ENCODE measurements at regions not wholly inside any gene's neighbourhood (a gene's known extent, or its start where the extent isn't known, plus 50 kb on each side); places are given as distances from the start of the nearest gene placed in this dataset.
A peak's percentile ranks its signal among the peaks of the same experiment; 100 is the strongest.

GRCh38 chr10:83897626-83898025 lies 241.7 kb upstream of the GHITM start:
- DNase-seq, result no peak

- no peak for DNase-seq
These were observed 230.8 kb upstream of the GHITM start for GRCh38 chr10:83908506-83908905.

DNA sequence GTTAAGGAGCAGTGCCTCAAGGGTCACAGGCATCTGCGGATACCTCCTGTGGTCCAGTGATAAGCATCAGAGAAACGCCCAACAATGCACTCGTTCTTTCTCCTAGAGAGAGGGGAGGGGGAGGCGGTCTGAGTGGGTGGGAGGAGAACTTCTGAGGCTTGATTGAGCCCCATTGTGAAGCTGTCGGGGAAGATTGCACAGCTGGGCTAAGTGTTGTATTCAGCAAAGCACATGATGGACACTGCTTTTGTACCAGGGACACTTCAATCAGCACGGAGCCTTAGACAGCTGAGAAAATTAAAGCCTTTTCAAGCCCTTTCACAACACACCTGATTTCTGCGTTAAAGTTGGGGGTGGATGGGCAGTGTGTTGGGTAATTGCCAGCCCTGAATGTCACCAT lies 230.3 kb upstream of the GHITM start:
- DNase-seq, result no peak

DNA sequence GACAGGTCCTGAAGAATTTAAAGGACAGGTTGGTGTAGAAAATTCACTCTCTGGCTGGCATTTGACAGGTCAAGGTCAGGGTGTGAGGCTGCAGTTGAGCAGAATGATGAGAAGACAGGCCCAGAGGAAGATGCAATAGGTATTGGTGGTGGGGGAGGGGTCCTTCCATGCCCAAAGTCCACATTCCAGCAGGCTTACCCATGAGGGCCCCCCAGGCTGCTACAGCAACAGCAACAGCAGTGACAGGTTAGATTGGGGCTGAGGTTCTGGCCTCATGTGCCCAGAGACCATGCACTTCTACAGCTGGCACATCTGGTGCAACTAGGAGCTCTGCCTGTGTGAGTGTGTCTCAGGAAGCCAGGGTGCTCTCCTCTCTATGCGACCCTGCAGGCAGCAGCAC lies 223.5 kb upstream of the GHITM start:
- DNase-seq, result no peak

- peak; percentile 2 to 5 for DNase-seq
These were observed 221.5 kb upstream of the GHITM start for GRCh38 chr10:83917537-83918506.

DNA sequence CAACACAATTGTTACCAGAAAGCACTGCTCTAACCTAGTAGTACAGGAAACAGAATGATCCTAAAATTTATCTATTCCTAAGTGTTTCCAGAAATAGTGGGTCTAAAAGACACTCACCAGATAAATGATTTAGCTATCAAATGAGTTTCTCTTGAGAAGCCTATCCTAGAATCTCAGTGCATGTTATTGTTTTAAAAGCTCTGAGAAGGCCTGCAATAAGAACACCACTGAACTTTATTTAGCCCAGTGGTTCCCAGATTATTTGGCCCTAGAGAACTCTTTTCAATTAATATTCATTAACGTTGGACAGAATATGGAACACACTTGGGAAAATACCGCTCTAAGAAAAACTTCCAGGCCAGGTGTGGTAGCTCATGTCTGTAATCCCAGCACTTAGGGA lies 220.1 kb upstream of the GHITM start:
- no peak for DNase-seq

GRCh38 chr10:83921984-83922860 lies 217.1 kb upstream of the GHITM start:
- no peak for DNase-seq

GRCh38 chr10:83925133-83925532 lies 214.2 kb upstream of the GHITM start:
- no peak for DNase-seq

DNA sequence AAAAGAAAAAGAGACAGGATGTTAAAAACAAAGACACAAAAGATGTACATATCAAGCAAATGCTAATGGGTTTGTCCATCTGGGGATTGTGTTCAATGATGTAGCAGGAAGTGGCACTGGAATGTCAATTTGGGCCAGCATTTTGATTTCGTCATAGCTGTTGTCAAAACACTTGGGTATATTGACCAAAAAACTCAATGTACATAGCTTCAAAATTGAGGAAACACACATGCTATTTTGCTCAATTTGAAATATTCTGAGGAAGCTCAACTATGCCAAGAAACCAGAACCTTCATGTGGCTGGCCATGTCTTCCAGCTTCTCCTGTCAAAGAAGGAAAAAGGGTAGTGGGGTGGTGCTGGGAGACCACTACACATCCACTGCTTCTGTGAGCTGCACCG lies 212.7 kb upstream of the GHITM start:
- no peak for DNase-seq

DNA sequence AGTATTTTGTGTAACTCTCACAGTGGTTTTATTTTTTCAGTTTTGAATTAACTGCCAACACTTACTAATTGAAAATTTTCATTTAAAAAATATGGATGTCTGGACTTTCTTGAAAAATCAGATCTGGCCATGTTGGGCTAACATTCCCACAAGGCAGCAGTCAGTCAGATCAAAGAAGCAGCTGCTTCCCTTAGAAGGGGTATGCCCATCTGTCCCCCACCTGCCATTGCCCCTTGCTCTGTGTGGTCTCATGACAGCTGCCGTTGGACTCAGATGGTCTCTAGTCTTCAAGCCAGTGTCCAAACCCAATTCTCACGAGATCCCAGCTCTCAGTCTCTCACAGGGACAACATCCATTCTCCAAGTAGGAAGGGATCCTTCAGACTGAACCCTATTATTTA lies 212.1 kb upstream of the GHITM start:
- DNase-seq, result no peak

- no peak for DNase-seq
These were observed 209.9 kb upstream of the GHITM start for GRCh38 chr10:83929399-83929798.

GRCh38 chr10:83931669-83932068 lies 207.6 kb upstream of the GHITM start:
- DNase-seq, result no peak

DNA sequence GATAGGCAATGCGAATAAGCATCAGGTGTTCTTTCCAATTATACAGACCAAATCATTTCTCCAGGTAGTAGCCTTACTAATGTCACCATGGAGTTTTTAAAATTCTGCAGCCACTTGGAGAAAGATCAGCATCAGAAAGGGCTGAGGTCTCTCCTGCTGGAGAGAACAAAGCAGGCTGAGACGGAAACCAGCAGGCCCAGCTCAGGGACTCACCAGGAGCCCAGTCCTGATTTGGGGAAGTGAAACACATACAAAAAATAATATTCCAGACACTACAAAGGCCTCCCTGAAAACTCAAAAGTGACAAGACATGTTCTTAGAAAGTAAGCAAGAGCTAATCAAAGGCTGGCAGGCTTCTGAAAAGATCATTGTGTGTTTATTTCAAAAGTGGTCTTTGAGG lies 207.1 kb upstream of the GHITM start:
- no peak for DNase-seq

DNA sequence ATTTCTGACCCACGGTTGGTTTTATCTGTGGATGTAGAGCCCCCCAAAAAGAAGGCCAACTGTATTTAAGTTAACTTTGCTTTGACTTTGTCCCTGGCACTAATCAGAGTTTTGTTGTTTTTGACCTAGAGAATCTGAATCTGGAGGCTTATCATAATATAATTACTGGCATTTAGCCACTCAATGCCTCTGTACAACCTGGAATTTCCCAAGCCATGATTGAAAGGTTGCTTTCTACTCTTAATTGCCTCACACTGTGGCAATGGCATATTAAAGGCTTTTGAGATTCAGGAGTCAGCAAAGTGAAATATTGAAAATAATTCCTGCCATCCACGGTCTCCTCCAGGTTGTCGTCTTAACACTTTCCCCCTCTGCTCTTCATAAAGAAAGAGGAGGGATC lies 205.2 kb upstream of the GHITM start:
- DNase-seq, result no peak

DNA sequence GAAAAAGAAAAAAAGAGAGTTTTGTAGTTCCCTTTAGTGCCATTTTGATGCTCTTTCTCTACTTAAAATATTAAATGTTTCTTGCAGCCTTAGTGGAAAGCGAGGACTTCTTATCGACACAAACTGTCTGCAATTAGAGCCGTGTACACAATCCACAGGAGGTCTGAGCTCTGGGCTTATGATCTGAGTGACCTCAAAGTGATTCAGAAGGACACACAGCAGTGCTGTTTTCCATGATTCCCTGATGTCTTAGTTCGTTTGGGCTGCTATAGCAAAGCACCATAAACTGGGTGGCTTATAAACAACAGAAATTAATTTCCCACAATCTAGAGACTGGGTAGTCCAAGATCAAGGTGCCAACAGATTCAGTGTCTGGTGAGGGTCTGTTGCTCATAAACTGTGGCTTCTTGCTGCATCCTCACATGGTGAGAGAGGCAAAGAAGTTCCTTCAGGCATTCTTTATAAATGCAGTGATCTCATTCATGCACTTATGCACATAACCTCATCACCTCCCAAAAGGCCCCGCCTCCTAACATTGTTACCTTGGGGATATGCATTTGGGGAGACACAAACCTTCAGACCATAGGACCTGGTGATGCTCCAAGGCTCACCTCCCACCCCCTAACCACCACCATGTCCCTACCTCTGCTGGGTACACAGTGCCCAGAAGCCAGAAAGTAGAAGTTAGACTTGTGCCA lies 204.5 kb upstream of the GHITM start:
- no peak for DNase-seq

GRCh38 chr10:83935339-83935736 lies 204.0 kb upstream of the GHITM start:
- no peak for DNase-seq

DNA sequence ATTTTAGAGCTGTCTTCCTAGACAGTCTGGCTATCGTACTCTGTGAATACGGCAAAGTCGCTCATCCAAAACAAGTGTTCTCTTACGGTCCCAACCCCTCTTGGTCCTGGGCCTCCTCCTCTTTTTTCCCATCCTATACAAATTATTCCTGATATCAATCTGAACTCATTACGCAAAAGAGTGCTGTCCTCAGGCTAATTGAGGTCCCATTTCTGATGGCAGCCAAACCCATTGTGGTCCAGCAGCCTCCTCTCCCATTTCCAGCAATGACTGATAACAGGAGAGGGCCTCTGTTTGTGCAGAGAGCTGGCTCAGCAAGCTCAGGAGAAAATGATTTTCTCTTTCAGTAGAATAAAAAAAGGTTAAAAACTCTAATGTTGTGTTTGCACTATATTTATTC lies 203.4 kb upstream of the GHITM start:
- no peak for DNase-seq

GRCh38 chr10:83937161-83937560 lies 202.1 kb upstream of the GHITM start:
- no peak for DNase-seq

DNA sequence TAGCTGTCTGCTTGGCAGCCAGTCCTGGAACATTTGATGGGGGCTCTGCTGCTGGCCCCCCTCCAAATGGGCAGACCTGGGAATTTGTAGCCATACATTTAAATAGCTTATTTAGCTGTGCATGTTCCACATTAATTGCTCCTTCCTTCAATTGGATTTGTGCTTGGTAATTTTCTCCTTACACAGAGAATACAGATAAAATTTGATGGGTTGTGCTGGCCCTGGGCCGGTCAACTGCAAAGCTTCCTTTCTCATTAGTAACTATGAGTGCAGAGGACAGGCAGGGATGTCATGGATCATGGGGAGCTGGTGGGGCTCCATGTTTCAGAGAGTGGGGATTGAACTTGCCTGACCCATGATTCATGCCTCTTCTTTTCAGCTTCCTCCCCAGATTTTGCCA lies 201.5 kb upstream of the GHITM start:
- no peak for DNase-seq

GRCh38 chr10:83941189-83941588 lies 198.1 kb upstream of the GHITM start:
- no peak for DNase-seq

- no peak for DNase-seq
These were observed 196.9 kb upstream of the GHITM start for GRCh38 chr10:83942410-83942809.

GRCh38 chr10:83943049-83943448 lies 196.3 kb upstream of the GHITM start:
- no peak for DNase-seq

DNA sequence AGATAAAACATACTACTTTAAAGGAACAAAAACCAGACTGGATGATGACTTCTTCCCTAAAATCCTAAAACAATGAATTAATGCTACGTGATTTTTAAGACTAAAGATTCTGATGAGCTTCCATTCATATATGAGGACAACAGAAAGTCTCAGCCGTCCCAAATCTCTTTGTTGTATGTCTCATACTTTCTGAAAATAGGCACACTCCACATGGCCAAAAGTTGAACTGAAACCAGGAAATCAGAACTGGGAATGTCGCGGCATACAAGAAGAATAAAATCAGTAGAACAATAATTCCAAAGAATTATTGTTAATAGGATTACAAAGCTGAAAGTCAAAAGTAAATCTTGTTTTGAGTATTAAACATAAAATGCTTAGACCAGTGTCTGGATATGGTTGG lies 195.4 kb upstream of the GHITM start:
- no peak for DNase-seq

Measured in activated CD4-positive, alpha-beta T cell treated with anti-CD3 and anti-CD28 coated beads, Interleukin-2, amount 50 U/mL, for 48 hours (primary cell).